ENCODE measurements at regions not wholly inside any gene's neighbourhood (a gene's known extent, or its start where the extent isn't known, plus 50 kb on each side); places are given as distances from the start of the nearest gene placed in this dataset.

DNA sequence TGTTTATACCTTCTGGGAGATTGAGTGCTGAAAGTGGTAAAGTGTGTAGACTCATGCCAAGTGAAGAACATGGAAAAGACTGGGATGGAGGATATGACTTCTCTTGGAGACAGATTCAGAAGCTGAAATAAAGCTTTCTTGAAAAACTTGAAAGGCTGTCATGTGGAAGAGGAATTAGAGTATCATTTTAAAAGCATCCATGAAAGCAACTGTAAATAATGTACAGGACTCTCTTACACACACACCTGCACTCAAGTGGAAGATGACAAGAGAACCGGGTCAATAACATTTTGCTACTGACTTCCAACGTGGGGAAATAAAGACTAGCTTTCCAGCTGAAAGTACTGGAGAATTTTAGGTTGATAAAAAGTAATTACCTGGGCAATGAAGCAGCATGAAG lies 658.2 kb downstream of the TDRD15 start:
- TF ChIP-seq RFX5 (IDR thresholded peaks at IDR 0.05; ENCODE audit: low read depth, low read length) (no peak), RCOR1 (IDR thresholded peaks at IDR 0.05; ENCODE audit: insufficient replicate concordance, low read length) (no peak)
- TF ChIP-seq, protein P1, sequence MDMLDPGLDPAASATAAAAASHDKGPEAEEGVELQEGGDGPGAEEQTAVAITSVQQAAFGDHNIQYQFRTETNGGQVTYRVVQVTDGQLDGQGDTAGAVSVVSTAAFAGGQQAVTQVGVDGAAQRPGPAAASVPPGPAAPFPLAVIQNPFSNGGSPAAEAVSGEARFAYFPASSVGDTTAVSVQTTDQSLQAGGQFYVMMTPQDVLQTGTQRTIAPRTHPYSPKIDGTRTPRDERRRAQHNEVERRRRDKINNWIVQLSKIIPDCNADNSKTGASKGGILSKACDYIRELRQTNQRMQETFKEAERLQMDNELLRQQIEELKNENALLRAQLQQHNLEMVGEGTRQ (IDR thresholded peaks at IDR 0.05; ENCODE audit: low read depth, low read length), result no peak
- H2BK5ac ChIP-seq (ENCODE audit: low read depth, low read length, poor library complexity, severe bottlenecking), result no peak overlapping the region
- POLR2A ChIA-PET (ENCODE audit: unreplicated experiment), result no interaction called here
- no peak for ATAC-seq (ENCODE audit: low read depth)
- WGBS, 2 experiments (ENCODE audit: extremely low coverage in 2 of 2, insufficient read length in 1 of 2), result no CpG with 5 or more reads among the region's 2 CpGs
- H3K36me3 ChIP-seq (ENCODE audit: control insufficient read depth, insufficient read depth, low read length), result no peaks in the 10 kb centered on the region
- no peak overlapping the region for H2AFZ ChIP-seq (replicated peaks; ENCODE audit: low read length, poor library complexity)
- no peak overlapping the region for H4K91ac ChIP-seq (ENCODE audit: insufficient read depth, low read depth, low read length)
- no peaks in the 10 kb centered on the region for H3K79me1 ChIP-seq (ENCODE audit: low read depth in 1 of 2, low read length in 2 of 2)
- H3K4me2 ChIP-seq (ENCODE audit: low read depth, low read length), result no peak overlapping the region
- no TSS peak for BruUV-seq (replicated peaks)
- H3K4ac ChIP-seq (ENCODE audit: low read depth, low read length), result no peak overlapping the region
- DNase-seq, result no peak
- H3K56ac ChIP-seq (ENCODE audit: extremely low read depth, insufficient read depth, low read length), result no peak overlapping the region
- in situ Hi-C loops (cut with MboI; ENCODE audit: low sequenced_read_pairs), result no loop called here
- H3K27ac ChIP-seq (ENCODE audit: insufficient read depth, low read length), result no peak overlapping the region
- no peak overlapping the region for H3K18ac ChIP-seq (ENCODE audit: low read depth, low read length)
- no peaks in the 10 kb centered on the region for H4K20me1 ChIP-seq (ENCODE audit: insufficient read depth, low read length)
- CTCF ChIA-PET, result interaction anchor here (0.5 kb wide), 1 partner anchor 819 kb away, joined by 4 read pairs; no protein-coding TSS in a partner anchor
- H3K14ac ChIP-seq (replicated peaks; ENCODE audit: low read depth, low read length), result no peak overlapping the region
- H4K5ac ChIP-seq (ENCODE audit: low read depth, low read length), result no peak overlapping the region
- H3K9ac ChIP-seq (ENCODE audit: low read depth, low read length), result no peak overlapping the region
- no peak overlapping the region for H2AK5ac ChIP-seq (ENCODE audit: low read depth, low read length)
- no peak overlapping the region for H4K8ac ChIP-seq (ENCODE audit: low read depth in 2 of 2, low read length in 2 of 2)
- H3K9me1 ChIP-seq (ENCODE audit: insufficient read depth, low read length), result no peaks in the 10 kb centered on the region
- H3K27me3 ChIP-seq (ENCODE audit: control insufficient read depth, insufficient read depth, low read length), result no peaks in the 10 kb centered on the region
- H3K4me1 ChIP-seq (ENCODE audit: control insufficient read depth, insufficient read depth, low read length), result no peaks in the 10 kb centered on the region
- intact Hi-C loops (cut with micrococcal nuclease), result no loop called here
- H2AK9ac ChIP-seq (replicated peaks; ENCODE audit: low read depth, low read length, poor library complexity), result no peak overlapping the region
- H3K23ac ChIP-seq (ENCODE audit: low read depth, low read length), result no peak overlapping the region
- dilution Hi-C loops (cut with HindIII; ENCODE audit: low sequenced_read_pairs, unreplicated experiment), result no loop called here
- H2BK20ac ChIP-seq (ENCODE audit: low read depth, low read length), result no peak overlapping the region
- H2BK15ac ChIP-seq (ENCODE audit: low read depth, low read length), result no peak overlapping the region
- H2BK120ac ChIP-seq (ENCODE audit: low read depth, low read length), result no peak overlapping the region
- no peaks in the 10 kb centered on the region for H3K9me3 ChIP-seq (ENCODE audit: control insufficient read depth, insufficient read depth, low read length)
- no peak overlapping the region for H3K4me3 ChIP-seq (ENCODE audit: insufficient read depth, low read depth, low read length)

All from IMR-90 (cell line).